Lower leg skin (tissue), 3 donors: ENCODE measurements at regions not wholly inside any gene's neighbourhood (a gene's known extent, or its start where the extent isn't known, plus 50 kb on each side); places are given as distances from the start of the nearest gene placed in this dataset.

Experiments
- CTCF ChIP-seq, 3 donors: fragments of 450-650 bp; IDR thresholded peaks; one replicate each; pipeline ENCODE4 v1.5.1; 2016; ENCODE audit warnings: antibody characterized with exemption in 3 of 3, mild to moderate bottlenecking in 3 of 3, moderate library complexity in 2 of 3
- POLR2A ChIP-seq, 2 donors: fragments of 450-650 bp; IDR thresholded peaks; one replicate each; pipeline ENCODE4 v1.6.1; 2016 to 2017; ENCODE audit warnings: antibody characterized with exemption in 2 of 2, mild to moderate bottlenecking in 1 of 2, moderate library complexity in 1 of 2

GRCh38 chr17:13753154-13753553 lies 151.4 kb upstream of the HS3ST3A1 start:
- no peak for TF ChIP-seq CTCF (IDR thresholded peaks at IDR 0.05)
- TF ChIP-seq POLR2A (IDR thresholded peaks at IDR 0.05): no peak
